Fibroblast of skin of right quadriceps (primary cell): ENCODE measurements at regions not wholly inside any gene's neighbourhood (a gene's known extent, or its start where the extent isn't known, plus 50 kb on each side); places are given as distances from the start of the nearest gene placed in this dataset.

Experiments
- DNase-seq: peaks from one replicate; pipeline ENCODE4 v3.0.0-alpha.2; 2013

- DNase-seq: no peak
Observed at GRCh38 chr5:129406440-129406839, 53.7 kb upstream of the ADAMTS19 start.
